GM10266 (cell line): ENCODE measurements at regions not wholly inside any gene's neighbourhood (a gene's known extent, or its start where the extent isn't known, plus 50 kb on each side); places are given as distances from the start of the nearest gene placed in this dataset.

ENCODE experiments used
- DNase-seq: peaks from one replicate; pipeline ENCODE4 v3.0.0; 2012; ENCODE audit errors: extremely low spot score
- CTCF ChIP-seq: IDR thresholded peaks from 2 replicates; pipeline ENCODE4 v1.5.1; 2012; ENCODE audit warnings: mild to moderate bottlenecking, low read depth; ENCODE audit not compliant: control insufficient read depth, insufficient read depth; ENCODE audit errors: missing control alignments

- DNase-seq, result no peak
These were observed 84.7 kb downstream of the FEM1C start for GRCh38 chr5:115459855-115460341.

GRCh38 chr5:115458416-115458815 lies 86.2 kb downstream of the FEM1C start:
- no peak for DNase-seq
- no peak for TF ChIP-seq CTCF

More at GRCh38 chr5:115459855-115460341, 84.7 kb downstream of the FEM1C start:
- TF ChIP-seq CTCF, result no peak

- TF ChIP-seq CTCF, result no peak
- DNase-seq, result no peak
These were observed 86.6 kb downstream of the FEM1C start for GRCh38 chr5:115458003-115458409.

- no peak for TF ChIP-seq CTCF
- DNase-seq, result no peak
These were observed 87.0 kb downstream of the FEM1C start for GRCh38 chr5:115457571-115457970.

GRCh38 chr5:115456539-115457040 lies 88.0 kb downstream of the FEM1C start:
- no peak for TF ChIP-seq CTCF
- no peak for DNase-seq

- TF ChIP-seq CTCF, result no peak
- DNase-seq, result no peak
These were observed 88.5 kb downstream of the FEM1C start for GRCh38 chr5:115456056-115456455.

GRCh38 chr5:115455301-115455707 lies 89.3 kb downstream of the FEM1C start:
- no peak for TF ChIP-seq CTCF
- DNase-seq, result no peak
